PFSK-1 (cell line): ENCODE measurements at regions not wholly inside any gene's neighbourhood (a gene's known extent, or its start where the extent isn't known, plus 50 kb on each side); places are given as distances from the start of the nearest gene placed in this dataset.

Source experiments
- FOXP2 ChIP-seq: optimal IDR thresholded peaks from 2 replicates; pipeline ENCODE3; 2011; ENCODE audit warnings: borderline replicate concordance, control low read depth, inconsistent platforms; ENCODE audit not compliant: insufficient read depth; ENCODE audit errors: extremely low read length, extremely low read depth
- POLR2AphosphoS5 ChIP-seq: IDR thresholded peaks from 2 replicates; pipeline ENCODE4 v1.6.1; 2012; ENCODE audit warnings: low read depth, mild to moderate bottlenecking, control low read depth, low read length, moderate library complexity
- SIN3A ChIP-seq: IDR thresholded peaks from 2 replicates; pipeline ENCODE4 v1.6.1; 2012; ENCODE audit warnings: mild to moderate bottlenecking, low read length, moderate library complexity, borderline replicate concordance; ENCODE audit not compliant: insufficient read depth
- TAF1 ChIP-seq: IDR thresholded peaks from 2 replicates; pipeline ENCODE4 v1.6.1; 2012; ENCODE audit warnings: low read length, control low read depth, borderline replicate concordance; ENCODE audit not compliant: insufficient read depth
- TF ChIP-seq, protein P1 (sequence below), 2 experiments: IDR thresholded peaks; 2 replicates each; pipeline versions ENCODE4 v1.6.1 to v1.8.0; 2011 to 2012; ENCODE audit warnings: low read depth in 2 of 2, low read length in 2 of 2, control low read depth in 1 of 2, inconsistent platforms in 1 of 2, mild to moderate bottlenecking in 1 of 2, moderate library complexity in 1 of 2; ENCODE audit not compliant: insufficient read depth in 1 of 2

DNA sequence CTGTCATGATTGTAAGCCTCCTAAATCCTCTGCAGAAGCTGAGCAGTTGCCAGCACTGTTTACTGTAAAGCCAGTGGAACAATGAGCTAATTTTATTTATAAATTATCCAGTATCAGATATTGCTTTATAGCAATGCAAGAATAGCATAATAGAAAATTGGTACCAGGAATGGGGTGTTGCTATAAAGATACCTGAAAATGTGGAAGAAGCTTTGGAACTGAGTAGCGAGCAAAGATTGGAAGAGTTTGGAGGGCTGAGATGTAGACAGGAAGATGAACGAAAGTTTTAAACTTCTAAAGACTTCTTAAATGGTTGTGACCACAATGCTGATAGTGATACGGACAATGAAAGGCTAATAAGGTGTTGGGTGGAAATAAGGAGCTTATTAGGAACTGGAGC is 917.4 kb upstream of the POT1 start:
- TF ChIP-seq FOXP2 (no peak), SIN3A (no peak), TAF1 (no peak), POLR2AphosphoS5 (no peak)
- TF ChIP-seq, protein P1, sequence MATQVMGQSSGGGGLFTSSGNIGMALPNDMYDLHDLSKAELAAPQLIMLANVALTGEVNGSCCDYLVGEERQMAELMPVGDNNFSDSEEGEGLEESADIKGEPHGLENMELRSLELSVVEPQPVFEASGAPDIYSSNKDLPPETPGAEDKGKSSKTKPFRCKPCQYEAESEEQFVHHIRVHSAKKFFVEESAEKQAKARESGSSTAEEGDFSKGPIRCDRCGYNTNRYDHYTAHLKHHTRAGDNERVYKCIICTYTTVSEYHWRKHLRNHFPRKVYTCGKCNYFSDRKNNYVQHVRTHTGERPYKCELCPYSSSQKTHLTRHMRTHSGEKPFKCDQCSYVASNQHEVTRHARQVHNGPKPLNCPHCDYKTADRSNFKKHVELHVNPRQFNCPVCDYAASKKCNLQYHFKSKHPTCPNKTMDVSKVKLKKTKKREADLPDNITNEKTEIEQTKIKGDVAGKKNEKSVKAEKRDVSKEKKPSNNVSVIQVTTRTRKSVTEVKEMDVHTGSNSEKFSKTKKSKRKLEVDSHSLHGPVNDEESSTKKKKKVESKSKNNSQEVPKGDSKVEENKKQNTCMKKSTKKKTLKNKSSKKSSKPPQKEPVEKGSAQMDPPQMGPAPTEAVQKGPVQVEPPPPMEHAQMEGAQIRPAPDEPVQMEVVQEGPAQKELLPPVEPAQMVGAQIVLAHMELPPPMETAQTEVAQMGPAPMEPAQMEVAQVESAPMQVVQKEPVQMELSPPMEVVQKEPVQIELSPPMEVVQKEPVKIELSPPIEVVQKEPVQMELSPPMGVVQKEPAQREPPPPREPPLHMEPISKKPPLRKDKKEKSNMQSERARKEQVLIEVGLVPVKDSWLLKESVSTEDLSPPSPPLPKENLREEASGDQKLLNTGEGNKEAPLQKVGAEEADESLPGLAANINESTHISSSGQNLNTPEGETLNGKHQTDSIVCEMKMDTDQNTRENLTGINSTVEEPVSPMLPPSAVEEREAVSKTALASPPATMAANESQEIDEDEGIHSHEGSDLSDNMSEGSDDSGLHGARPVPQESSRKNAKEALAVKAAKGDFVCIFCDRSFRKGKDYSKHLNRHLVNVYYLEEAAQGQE (IDR thresholded peaks at IDR 0.05; ENCODE audit: insufficient read depth in 1 of 2, low read depth in 2 of 2, low read length in 2 of 2) = no peak

DNA sequence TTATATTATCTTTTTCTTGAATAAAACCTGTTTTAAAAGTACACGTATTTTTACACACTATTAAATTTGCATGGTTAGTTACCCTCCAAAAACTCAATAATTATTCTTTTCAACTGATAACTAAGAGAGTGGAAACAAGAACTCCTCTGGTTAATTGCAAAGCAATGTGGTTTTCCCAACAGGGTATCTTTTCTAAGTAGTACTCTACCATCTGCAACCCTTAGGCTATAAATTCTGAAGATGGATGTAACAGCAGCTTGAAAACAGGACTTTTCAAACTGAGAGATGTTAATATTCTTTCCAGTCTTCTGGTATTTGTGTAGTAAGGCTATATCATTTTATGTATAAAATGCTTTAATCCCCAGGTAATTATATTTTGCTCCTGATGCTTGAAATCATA is 916.1 kb upstream of the POT1 start:
- TF ChIP-seq TAF1 = no peak
- TF ChIP-seq, protein P1 (IDR thresholded peaks at IDR 0.05; ENCODE audit: insufficient read depth in 1 of 2, low read depth in 2 of 2, low read length in 2 of 2) = no peak
- TF ChIP-seq POLR2AphosphoS5 = no peak
- no peak for TF ChIP-seq FOXP2
- no peak for TF ChIP-seq SIN3A

DNA sequence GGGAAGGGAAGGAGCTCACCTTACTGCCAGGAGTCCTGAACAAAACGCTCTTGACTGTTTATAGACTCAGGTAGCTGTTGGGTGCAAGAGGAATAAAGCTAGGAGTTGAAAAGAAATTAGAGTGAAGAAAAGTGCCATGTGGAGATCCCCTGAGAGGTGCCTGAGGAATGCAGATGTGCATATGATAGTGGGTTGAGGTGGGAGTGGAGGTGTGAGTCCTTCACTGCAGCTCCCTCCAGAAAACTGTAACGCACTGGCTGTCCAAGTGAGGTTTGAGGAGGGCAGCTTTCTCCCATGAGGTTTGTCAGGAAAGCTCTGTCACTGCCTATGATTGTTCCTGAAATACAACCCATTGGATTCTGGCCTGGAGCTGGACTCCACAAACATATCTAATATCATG is 904.8 kb upstream of the POT1 start:
- TF ChIP-seq POLR2AphosphoS5 = no peak
- TF ChIP-seq, protein P1 (IDR thresholded peaks at IDR 0.05; ENCODE audit: insufficient read depth in 1 of 2, low read depth in 2 of 2, low read length in 2 of 2) = no peak
- TF ChIP-seq FOXP2 = no peak
- no peak for TF ChIP-seq SIN3A
- no peak for TF ChIP-seq TAF1

DNA sequence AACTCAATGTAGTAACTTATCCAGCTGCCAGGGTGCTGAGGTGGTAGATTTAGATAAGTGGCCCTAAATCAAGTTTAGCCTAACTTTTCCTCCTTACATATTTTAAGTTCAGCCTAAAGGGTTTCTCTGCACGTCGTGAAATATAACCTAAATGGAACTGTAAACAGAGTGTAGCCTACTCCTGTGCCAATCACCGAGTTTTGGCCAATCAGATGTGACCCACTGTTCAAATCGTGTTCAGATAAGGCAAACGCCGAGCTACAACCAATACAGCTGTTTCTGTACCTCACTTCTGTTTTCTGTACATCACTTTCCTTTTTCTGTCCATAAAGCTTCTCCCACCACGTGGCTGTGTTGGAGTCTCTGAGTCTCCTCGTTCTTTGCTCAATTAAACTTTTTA is 904.2 kb upstream of the POT1 start:
- TF ChIP-seq, protein P1 (IDR thresholded peaks at IDR 0.05; ENCODE audit: insufficient read depth in 1 of 2, low read depth in 2 of 2, low read length in 2 of 2) = no peak
- TF ChIP-seq FOXP2 = no peak
- no peak for TF ChIP-seq POLR2AphosphoS5
- no peak for TF ChIP-seq TAF1
- TF ChIP-seq SIN3A = no peak

DNA sequence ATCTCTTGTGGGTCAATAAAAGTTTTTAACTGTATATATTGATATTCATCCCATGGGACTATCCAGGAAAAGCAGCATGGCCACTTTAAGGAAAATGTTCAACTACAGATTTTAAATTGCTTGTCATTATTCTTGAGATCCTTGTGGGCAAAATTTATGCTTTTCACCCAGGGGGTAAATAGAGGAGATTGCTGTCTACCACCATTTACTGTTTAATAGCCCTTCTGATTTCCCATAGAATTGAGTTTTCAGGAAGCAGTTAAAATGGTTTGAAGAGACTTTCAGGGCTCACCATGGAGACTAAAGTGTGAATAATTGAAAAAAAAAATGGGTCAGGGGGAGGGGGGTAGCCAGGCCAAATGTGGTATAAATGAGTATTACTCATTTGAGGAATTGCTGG is 901.1 kb upstream of the POT1 start:
- TF ChIP-seq, protein P1 (IDR thresholded peaks at IDR 0.05; ENCODE audit: insufficient read depth in 1 of 2, low read depth in 2 of 2, low read length in 2 of 2) = no peak
- TF ChIP-seq TAF1 (no peak), FOXP2 (no peak), SIN3A (no peak)
